Smooth muscle cell (in vitro differentiated cells): ENCODE measurements at regions not wholly inside any gene's neighbourhood (a gene's known extent, or its start where the extent isn't known, plus 50 kb on each side); places are given as distances from the start of the nearest gene placed in this dataset.

Source experiments
- DNase-seq: peaks from one replicate; lab custom pipeline; 2025; ENCODE audit not compliant: unreplicated experiment; lab: John Stamatoyannopoulos, UW
- H2AFZ ChIP-seq: fragments of 200-600 bp; sonication (generic); 2 replicates; pipeline ENCODE4 v1.6.0; 2016; ENCODE audit warnings: antibody characterized with exemption, low read depth, mild to moderate bottlenecking
- H3F3A ChIP-seq: fragments of 200-600 bp; sonication (generic); 2 replicates; pipeline ENCODE4 v1.6.0; 2017; ENCODE audit warnings: antibody characterized with exemption, low read depth
- H3K27ac ChIP-seq: fragments of 200-600 bp; sonication (generic); 2 replicates; pipeline ENCODE4 v1.5.1; 2016; ENCODE audit warnings: low read depth, mild to moderate bottlenecking
- H3K27me3 ChIP-seq: fragments of 200-600 bp; sonication (generic); 2 replicates; pipeline ENCODE4 v1.6.1; 2016; ENCODE audit warnings: low read depth, mild to moderate bottlenecking
- H3K36me3 ChIP-seq: fragments of 200-600 bp; sonication (generic); 2 replicates; pipeline ENCODE4 v1.5.1; 2016; ENCODE audit warnings: low read depth
- H3K4me1 ChIP-seq: fragments of 200-600 bp; sonication (generic); 2 replicates; pipeline ENCODE4 v1.5.1; 2016; ENCODE audit warnings: low read depth
- H3K4me2 ChIP-seq: fragments of 200-600 bp; sonication (generic); 2 replicates; pipeline ENCODE4 v1.6.0; 2016; ENCODE audit warnings: mild to moderate bottlenecking
- H3K4me3 ChIP-seq: fragments of 200-600 bp; sonication (generic); 2 replicates; pipeline ENCODE4 v1.5.1; 2016; ENCODE audit warnings: mild to moderate bottlenecking
- H3K79me2 ChIP-seq: fragments of 200-600 bp; sonication (generic); 2 replicates; pipeline ENCODE4 v1.6.0; 2016; ENCODE audit warnings: low read depth, mild to moderate bottlenecking
- H3K9ac ChIP-seq: fragments of 200-600 bp; sonication (generic); 2 replicates; pipeline ENCODE4 v1.6.0; 2016; ENCODE audit warnings: low read depth
- H3K9me3 ChIP-seq: fragments of 200-600 bp; sonication (generic); replicated peaks from 2 replicates; pipeline ENCODE4 v1.5.1; 2016; ENCODE audit warnings: low read depth
- H4K20me1 ChIP-seq: fragments of 200-600 bp; sonication (generic); 2 replicates; pipeline ENCODE4 v1.6.0; 2016; ENCODE audit warnings: low read depth
- WGBS: methylation state at CpG from one replicate; pipeline ENCODE4 v1.1.7; 2016; ENCODE audit warnings: low lambda C conversion rate; 5-methylcytosine and 5-hydroxymethylcytosine counted together
- TF ChIP-seq, protein P1 (sequence below): fragments of 200-600 bp; sonication (generic); IDR thresholded peaks from 2 replicates; pipeline ENCODE4 v1.5.1; 2017; ENCODE audit warnings: borderline replicate concordance, mild to moderate bottlenecking, antibody characterized with exemption; ENCODE audit not compliant: insufficient read depth, poor library complexity, severe bottlenecking

DNA sequence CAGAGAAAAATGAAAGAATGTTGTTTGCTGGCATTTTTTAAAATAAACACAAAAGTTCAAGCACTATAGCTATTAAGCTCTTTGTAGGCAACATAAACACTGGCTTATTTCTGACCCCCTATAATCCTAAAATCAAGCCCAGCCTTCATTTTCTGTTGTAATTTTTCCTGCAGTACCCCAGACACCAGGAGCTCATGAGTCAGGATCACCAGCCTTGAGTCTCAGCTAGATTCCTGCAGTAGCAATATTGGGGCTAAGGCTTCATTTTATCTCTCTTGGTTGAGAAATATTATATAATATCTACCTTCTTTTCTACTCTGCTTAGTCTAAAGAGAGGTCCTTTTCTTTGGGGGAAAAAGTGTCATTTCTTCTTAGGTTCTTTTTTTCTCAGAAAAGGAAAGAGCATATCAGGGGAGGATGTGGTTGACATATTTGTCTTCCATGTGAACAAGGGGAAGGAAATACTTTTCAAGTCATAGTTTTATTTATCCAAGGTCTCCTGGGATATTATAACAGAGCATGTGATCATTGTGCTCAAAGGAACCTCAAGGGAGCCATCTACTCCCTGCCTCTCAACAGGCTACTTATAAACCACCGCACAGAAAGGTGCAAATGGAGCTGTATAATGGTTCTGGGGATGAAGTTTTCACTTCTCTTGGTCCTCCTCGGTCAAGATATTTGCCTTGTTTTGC lies 678.3 kb upstream of the NR3C2 start:
- H2AFZ ChIP-seq = no peak overlapping the region
- DNase-seq = no peak
- peak overlapping the region; percentile 25 for H3K4me2 ChIP-seq
- peaks cover 15% of the 10 kb centered on the region for H3K4me1 ChIP-seq
- H3K79me2 ChIP-seq = no peaks in the 10 kb centered on the region
- H3F3A ChIP-seq = no peaks in the 10 kb centered on the region
- no peaks in the 10 kb centered on the region for H3K9me3 ChIP-seq
- no peaks in the 10 kb centered on the region for H4K20me1 ChIP-seq
- no peak overlapping the region for H3K27ac ChIP-seq
- no peaks in the 10 kb centered on the region for H3K27me3 ChIP-seq
- H3K4me3 ChIP-seq = no peak overlapping the region
- WGBS = 92% methylated on average over 2 of the region's 2 CpGs
- TF ChIP-seq, protein P1, sequence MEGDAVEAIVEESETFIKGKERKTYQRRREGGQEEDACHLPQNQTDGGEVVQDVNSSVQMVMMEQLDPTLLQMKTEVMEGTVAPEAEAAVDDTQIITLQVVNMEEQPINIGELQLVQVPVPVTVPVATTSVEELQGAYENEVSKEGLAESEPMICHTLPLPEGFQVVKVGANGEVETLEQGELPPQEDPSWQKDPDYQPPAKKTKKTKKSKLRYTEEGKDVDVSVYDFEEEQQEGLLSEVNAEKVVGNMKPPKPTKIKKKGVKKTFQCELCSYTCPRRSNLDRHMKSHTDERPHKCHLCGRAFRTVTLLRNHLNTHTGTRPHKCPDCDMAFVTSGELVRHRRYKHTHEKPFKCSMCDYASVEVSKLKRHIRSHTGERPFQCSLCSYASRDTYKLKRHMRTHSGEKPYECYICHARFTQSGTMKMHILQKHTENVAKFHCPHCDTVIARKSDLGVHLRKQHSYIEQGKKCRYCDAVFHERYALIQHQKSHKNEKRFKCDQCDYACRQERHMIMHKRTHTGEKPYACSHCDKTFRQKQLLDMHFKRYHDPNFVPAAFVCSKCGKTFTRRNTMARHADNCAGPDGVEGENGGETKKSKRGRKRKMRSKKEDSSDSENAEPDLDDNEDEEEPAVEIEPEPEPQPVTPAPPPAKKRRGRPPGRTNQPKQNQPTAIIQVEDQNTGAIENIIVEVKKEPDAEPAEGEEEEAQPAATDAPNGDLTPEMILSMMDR = no peak
- no peak overlapping the region for H3K9ac ChIP-seq
- H3K36me3 ChIP-seq = no peaks in the 10 kb centered on the region

- Histone ChIP-seq H3K27ac (no peak overlapping the region), H3K36me3 (no peaks in the 10 kb centered on the region), H3F3A (no peaks in the 10 kb centered on the region), H3K9ac (no peak overlapping the region), H3K4me1 (peaks cover 10% of the 10 kb centered on the region), H2AFZ (no peak overlapping the region), H3K79me2 (no peaks in the 10 kb centered on the region), H4K20me1 (no peaks in the 10 kb centered on the region), H3K4me2 (no peak overlapping the region), H3K27me3 (no peaks in the 10 kb centered on the region), H3K4me3 (no peak overlapping the region), H3K9me3 (no peaks in the 10 kb centered on the region)
- 93% methylated on average over 2 of the region's 2 CpGs for WGBS
- DNase-seq = no peak
- TF ChIP-seq, protein P1 = no peak
These were observed 674.6 kb upstream of the NR3C2 start for GRCh38 chr4:149116806-149117205.

GRCh38 chr4:149113804-149114430 lies 671.7 kb upstream of the NR3C2 start:
- 94% methylated on average over 1 of the region's 1 CpG for WGBS
- TF ChIP-seq, protein P1 = no peak
- Histone ChIP-seq H3K4me1 (peaks cover 8% of the 10 kb centered on the region), H3K4me3 (no peak overlapping the region), H3K79me2 (no peaks in the 10 kb centered on the region), H3K9ac (no peak overlapping the region), H3F3A (no peaks in the 10 kb centered on the region), H3K27ac (peak overlapping the region; percentile 29), H4K20me1 (no peaks in the 10 kb centered on the region), H3K4me2 (peak overlapping the region; percentile 43), H3K36me3 (no peaks in the 10 kb centered on the region), H3K9me3 (no peaks in the 10 kb centered on the region), H2AFZ (no peak overlapping the region), H3K27me3 (no peaks in the 10 kb centered on the region)
- DNase-seq = no peak
